HEK293 (cell line): ENCODE measurements at regions not wholly inside any gene's neighbourhood (a gene's known extent, or its start where the extent isn't known, plus 50 kb on each side); places are given as distances from the start of the nearest gene placed in this dataset.

Experiments
- CTCF ChIP-seq: fragments of 450-650 bp; formaldehyde crosslinking; IDR thresholded peaks from 2 replicates; pipeline ENCODE4 v1.5.1; 2016; ENCODE audit warnings: missing biosample characterization, missing genetic modification characterization
- PRDM1 ChIP-seq: fragments of 450-650 bp; formaldehyde crosslinking; IDR thresholded peaks from 2 replicates; pipeline ENCODE4; 2016; ENCODE audit warnings: missing biosample characterization, missing genetic modification characterization
- PRDM4 ChIP-seq: fragments of 450-650 bp; formaldehyde crosslinking; IDR thresholded peaks from 2 replicates; pipeline ENCODE4 v1.5.1; 2017; ENCODE audit warnings: missing biosample characterization, missing genetic modification characterization
- ZBTB7A ChIP-seq: fragments of 450-650 bp; formaldehyde crosslinking; IDR thresholded peaks from 2 replicates; pipeline ENCODE4 v1.5.1; 2016; ENCODE audit warnings: low read depth, missing biosample characterization, missing genetic modification characterization
- ZNF548 ChIP-seq: fragments of 450-650 bp; formaldehyde crosslinking; IDR thresholded peaks from 2 replicates; pipeline ENCODE4 v1.5.1; 2016; ENCODE audit warnings: missing biosample characterization, missing genetic modification characterization
- ZNF629 ChIP-seq: fragments of 450-650 bp; formaldehyde crosslinking; IDR thresholded peaks from 2 replicates; pipeline ENCODE4 v1.5.1; 2017; ENCODE audit warnings: missing biosample characterization, missing genetic modification characterization
- ZSCAN30 ChIP-seq: fragments of 450-650 bp; IDR thresholded peaks from 2 replicates; pipeline ENCODE4 v1.5.1; 2018; ENCODE audit warnings: missing biosample characterization, mild to moderate bottlenecking, missing genetic modification characterization, moderate library complexity
- TF ChIP-seq, protein P1 (sequence below): fragments of 450-650 bp; formaldehyde crosslinking; IDR thresholded peaks from 2 replicates; pipeline ENCODE4 v1.5.1; 2016; ENCODE audit warnings: missing biosample characterization, missing genetic modification characterization

- TF ChIP-seq ZSCAN30 (tag by site-specific recombination) (no peak), CTCF (no peak), PRDM4 (tag by site-specific recombination) (no peak), ZNF548 (tag by site-specific recombination) (no peak), ZNF629 (tag by site-specific recombination) (no peak), ZBTB7A (tag by site-specific recombination) (no peak), PRDM1 (tag by site-specific recombination) (no peak)
- TF ChIP-seq, protein P1, sequence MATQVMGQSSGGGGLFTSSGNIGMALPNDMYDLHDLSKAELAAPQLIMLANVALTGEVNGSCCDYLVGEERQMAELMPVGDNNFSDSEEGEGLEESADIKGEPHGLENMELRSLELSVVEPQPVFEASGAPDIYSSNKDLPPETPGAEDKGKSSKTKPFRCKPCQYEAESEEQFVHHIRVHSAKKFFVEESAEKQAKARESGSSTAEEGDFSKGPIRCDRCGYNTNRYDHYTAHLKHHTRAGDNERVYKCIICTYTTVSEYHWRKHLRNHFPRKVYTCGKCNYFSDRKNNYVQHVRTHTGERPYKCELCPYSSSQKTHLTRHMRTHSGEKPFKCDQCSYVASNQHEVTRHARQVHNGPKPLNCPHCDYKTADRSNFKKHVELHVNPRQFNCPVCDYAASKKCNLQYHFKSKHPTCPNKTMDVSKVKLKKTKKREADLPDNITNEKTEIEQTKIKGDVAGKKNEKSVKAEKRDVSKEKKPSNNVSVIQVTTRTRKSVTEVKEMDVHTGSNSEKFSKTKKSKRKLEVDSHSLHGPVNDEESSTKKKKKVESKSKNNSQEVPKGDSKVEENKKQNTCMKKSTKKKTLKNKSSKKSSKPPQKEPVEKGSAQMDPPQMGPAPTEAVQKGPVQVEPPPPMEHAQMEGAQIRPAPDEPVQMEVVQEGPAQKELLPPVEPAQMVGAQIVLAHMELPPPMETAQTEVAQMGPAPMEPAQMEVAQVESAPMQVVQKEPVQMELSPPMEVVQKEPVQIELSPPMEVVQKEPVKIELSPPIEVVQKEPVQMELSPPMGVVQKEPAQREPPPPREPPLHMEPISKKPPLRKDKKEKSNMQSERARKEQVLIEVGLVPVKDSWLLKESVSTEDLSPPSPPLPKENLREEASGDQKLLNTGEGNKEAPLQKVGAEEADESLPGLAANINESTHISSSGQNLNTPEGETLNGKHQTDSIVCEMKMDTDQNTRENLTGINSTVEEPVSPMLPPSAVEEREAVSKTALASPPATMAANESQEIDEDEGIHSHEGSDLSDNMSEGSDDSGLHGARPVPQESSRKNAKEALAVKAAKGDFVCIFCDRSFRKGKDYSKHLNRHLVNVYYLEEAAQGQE (tag by site-specific recombination), result no peak
Measured at GRCh38 chr12:114835031-114835430, 151.1 kb upstream of the TBX3 start.
